H1 (cell line): ENCODE measurements at regions not wholly inside any gene's neighbourhood (a gene's known extent, or its start where the extent isn't known, plus 50 kb on each side); places are given as distances from the start of the nearest gene placed in this dataset.

Experiments
- NANOG ChIP-seq: IDR thresholded peaks from 2 replicates; pipeline ENCODE4 v1.6.1; 2011; ENCODE audit warnings: low read length, low read depth, mild to moderate bottlenecking, inconsistent platforms; ENCODE audit not compliant: insufficient read depth, poor library complexity, severe bottlenecking

- TF ChIP-seq NANOG: no peak
These were observed 595.1 kb upstream of the PTGER4 start (continued) for GRCh38 chr5:40084614-40085013.
